ENCODE measurements at regions not wholly inside any gene's neighbourhood (a gene's known extent, or its start where the extent isn't known, plus 50 kb on each side); places are given as distances from the start of the nearest gene placed in this dataset.

DNA sequence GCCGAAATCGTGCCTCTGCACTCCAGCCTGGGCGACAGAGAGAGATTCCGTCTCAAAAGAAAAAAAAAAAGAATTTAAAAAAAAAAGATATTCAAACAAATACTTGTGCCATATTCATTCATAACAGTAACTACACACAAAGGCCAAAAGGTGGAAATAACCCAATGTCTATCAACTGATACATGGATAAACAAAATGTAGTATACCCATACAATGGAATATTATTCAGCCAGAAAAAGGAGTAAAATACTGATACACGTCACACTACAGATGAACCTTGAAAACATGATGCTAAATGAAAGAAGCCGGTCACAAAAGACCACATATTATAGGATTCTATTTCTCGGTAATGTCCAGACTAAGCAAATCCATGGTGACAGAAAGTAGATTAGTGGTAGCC, 109.4 kb upstream of the SOD1 start:
- TF ChIP-seq, protein P1, sequence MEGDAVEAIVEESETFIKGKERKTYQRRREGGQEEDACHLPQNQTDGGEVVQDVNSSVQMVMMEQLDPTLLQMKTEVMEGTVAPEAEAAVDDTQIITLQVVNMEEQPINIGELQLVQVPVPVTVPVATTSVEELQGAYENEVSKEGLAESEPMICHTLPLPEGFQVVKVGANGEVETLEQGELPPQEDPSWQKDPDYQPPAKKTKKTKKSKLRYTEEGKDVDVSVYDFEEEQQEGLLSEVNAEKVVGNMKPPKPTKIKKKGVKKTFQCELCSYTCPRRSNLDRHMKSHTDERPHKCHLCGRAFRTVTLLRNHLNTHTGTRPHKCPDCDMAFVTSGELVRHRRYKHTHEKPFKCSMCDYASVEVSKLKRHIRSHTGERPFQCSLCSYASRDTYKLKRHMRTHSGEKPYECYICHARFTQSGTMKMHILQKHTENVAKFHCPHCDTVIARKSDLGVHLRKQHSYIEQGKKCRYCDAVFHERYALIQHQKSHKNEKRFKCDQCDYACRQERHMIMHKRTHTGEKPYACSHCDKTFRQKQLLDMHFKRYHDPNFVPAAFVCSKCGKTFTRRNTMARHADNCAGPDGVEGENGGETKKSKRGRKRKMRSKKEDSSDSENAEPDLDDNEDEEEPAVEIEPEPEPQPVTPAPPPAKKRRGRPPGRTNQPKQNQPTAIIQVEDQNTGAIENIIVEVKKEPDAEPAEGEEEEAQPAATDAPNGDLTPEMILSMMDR (IDR thresholded peaks at IDR 0.05; ENCODE audit: unreplicated experiment) = no peak
- Mint-ChIP-seq H3K36me3 (ENCODE audit: insufficient read depth) (no peaks in the 10 kb centered on the region), H3K9me3 (ENCODE audit: low read depth) (no peaks in the 10 kb centered on the region), H3K4me1 (ENCODE audit: low read depth) (peaks cover 18% of the 10 kb centered on the region), H3K4me3 (ENCODE audit: low read depth) (no peak overlapping the region), H3K27ac (no peak overlapping the region), H3K27me3 (no peaks in the 10 kb centered on the region)
- no peak for DNase-seq (ENCODE audit: low spot score, unreplicated experiment)

DNA sequence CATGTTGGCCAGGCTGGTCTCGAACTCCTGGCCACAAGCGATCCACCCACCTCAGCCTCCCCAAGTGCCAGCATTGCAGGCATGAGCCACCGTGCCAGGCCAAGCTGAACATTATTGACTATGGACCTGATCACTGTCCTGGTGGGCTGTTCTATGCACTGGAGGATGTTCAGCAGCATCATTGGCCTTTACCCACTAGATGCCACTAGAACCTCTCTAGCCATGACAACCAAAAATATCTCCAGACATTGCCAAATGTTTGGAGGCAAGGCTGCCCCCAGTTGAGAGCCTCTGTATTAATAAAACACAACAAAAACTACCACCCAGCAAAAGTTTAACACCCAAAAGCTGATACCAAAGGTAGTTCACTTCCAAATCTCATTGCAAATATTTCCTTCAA, 110.8 kb upstream of the SOD1 start:
- peaks cover 5% of the 10 kb centered on the region for H3K4me1 Mint-ChIP-seq (ENCODE audit: low read depth)
- H3K9me3 Mint-ChIP-seq (ENCODE audit: low read depth) = no peaks in the 10 kb centered on the region
- DNase-seq (ENCODE audit: low spot score, unreplicated experiment) = no peak
- TF ChIP-seq, protein P1 (IDR thresholded peaks at IDR 0.05; ENCODE audit: unreplicated experiment) = no peak
- H3K27me3 Mint-ChIP-seq = no peaks in the 10 kb centered on the region
- H3K27ac Mint-ChIP-seq = no peak overlapping the region
- no peaks in the 10 kb centered on the region for H3K36me3 Mint-ChIP-seq (ENCODE audit: insufficient read depth)
- no peak overlapping the region for H3K4me3 Mint-ChIP-seq (ENCODE audit: low read depth)

DNA sequence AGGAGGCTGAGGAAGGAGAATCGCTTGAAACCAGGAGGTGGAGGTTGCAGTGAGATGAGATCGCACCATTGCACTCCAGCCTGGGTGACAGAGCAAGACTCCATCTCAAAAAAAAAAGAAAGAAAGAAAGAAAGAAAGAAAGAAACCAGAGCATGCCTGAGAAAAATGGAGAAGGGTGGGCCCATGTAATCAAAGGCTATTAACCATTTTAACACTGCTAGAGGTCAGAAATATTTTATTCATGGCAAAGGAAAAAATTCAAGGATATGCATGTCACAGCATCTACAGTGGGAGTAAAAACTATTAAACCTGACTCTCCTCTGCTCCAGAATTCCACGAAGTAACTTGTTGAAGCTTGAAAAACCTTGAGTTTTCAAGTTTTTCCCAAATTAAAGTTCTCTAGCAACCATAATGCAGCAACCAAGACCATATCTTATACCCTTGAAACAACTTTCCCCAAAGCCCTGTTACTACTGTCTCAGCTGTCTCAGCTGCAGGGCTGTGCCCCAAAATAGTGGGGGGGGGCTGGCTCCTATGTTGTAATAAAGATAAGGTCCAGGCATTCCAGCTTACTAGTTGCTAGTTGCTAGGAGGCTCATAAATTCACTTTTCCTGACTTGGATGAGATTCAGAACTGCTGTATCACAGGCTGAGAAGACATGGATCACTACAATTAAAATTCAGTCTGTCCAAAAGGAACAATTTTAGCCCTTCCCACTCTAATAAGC, 112.9 kb upstream of the SOD1 start:
- DNase-seq (ENCODE audit: low spot score, unreplicated experiment) = no peak
- H3K27me3 Mint-ChIP-seq = no peaks in the 10 kb centered on the region
- H3K9me3 Mint-ChIP-seq (ENCODE audit: low read depth) = no peaks in the 10 kb centered on the region
- H3K36me3 Mint-ChIP-seq (ENCODE audit: insufficient read depth) = no peaks in the 10 kb centered on the region
- H3K4me1 Mint-ChIP-seq (ENCODE audit: low read depth) = peaks cover 2% of the 10 kb centered on the region
- H3K27ac Mint-ChIP-seq = no peak overlapping the region
- TF ChIP-seq, protein P1 (IDR thresholded peaks at IDR 0.05; ENCODE audit: unreplicated experiment) = no peak
- no peak overlapping the region for H3K4me3 Mint-ChIP-seq (ENCODE audit: low read depth)

DNA sequence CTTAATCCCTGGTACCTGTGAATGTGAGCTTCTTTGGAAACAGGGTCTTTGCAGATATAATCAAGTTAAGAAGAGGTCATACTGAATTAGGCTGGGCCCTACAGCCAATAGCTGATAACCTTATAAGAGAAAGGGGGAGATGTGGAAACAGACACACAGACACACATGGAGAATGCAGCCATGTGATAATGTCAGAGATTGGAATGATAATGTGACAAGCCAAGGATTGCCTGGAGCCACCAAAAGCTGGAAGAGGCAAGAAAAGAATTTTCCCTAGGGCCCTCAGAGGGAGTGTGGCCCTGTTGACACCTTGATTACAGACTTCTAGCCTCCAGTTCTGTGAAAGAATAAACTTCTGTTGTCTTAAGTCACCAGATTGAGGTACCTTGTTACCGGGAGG, 114.5 kb upstream of the SOD1 start:
- Mint-ChIP-seq H3K27ac (no peak overlapping the region), H3K4me1 (ENCODE audit: low read depth) (peaks cover 2% of the 10 kb centered on the region), H3K4me3 (ENCODE audit: low read depth) (no peak overlapping the region), H3K36me3 (ENCODE audit: insufficient read depth) (no peaks in the 10 kb centered on the region), H3K27me3 (no peaks in the 10 kb centered on the region), H3K9me3 (ENCODE audit: low read depth) (no peaks in the 10 kb centered on the region)
- TF ChIP-seq, protein P1 (IDR thresholded peaks at IDR 0.05; ENCODE audit: unreplicated experiment) = no peak
- DNase-seq (ENCODE audit: low spot score, unreplicated experiment) = no peak

DNA sequence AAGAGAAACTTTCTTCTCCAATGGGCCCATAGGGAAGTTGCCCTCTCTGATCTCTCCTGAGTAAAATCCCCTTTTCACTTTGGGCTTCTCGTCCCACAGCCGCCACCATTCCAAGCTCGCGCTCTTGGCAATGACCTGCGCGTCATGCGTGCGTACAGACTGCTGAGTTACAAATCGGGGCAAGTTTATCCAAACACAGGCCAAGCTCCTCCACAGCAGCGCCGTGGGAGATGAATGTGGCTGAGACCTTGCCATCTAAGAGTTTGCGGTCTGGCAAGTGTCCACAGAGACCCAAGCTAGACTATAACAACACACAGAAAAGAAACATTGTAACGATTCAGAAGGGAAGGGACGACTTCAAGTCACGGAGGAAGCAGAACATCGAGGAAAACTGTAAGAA, 116.3 kb upstream of the SOD1 start:
- no peaks in the 10 kb centered on the region for H3K9me3 Mint-ChIP-seq (ENCODE audit: low read depth)
- no peak overlapping the region for H3K27ac Mint-ChIP-seq
- H3K27me3 Mint-ChIP-seq = no peaks in the 10 kb centered on the region
- TF ChIP-seq, protein P1 (IDR thresholded peaks at IDR 0.05; ENCODE audit: unreplicated experiment) = no peak
- H3K4me3 Mint-ChIP-seq (ENCODE audit: low read depth) = no peak overlapping the region
- H3K36me3 Mint-ChIP-seq (ENCODE audit: insufficient read depth) = no peaks in the 10 kb centered on the region
- no peak for DNase-seq (ENCODE audit: low spot score, unreplicated experiment)
- peaks cover 2% of the 10 kb centered on the region for H3K4me1 Mint-ChIP-seq (ENCODE audit: low read depth)

Measured in progenitor cell of endocrine pancreas (in vitro differentiated cells).